ENCODE measurements at regions not wholly inside any gene's neighbourhood (a gene's known extent, or its start where the extent isn't known, plus 50 kb on each side); places are given as distances from the start of the nearest gene placed in this dataset.

DNA sequence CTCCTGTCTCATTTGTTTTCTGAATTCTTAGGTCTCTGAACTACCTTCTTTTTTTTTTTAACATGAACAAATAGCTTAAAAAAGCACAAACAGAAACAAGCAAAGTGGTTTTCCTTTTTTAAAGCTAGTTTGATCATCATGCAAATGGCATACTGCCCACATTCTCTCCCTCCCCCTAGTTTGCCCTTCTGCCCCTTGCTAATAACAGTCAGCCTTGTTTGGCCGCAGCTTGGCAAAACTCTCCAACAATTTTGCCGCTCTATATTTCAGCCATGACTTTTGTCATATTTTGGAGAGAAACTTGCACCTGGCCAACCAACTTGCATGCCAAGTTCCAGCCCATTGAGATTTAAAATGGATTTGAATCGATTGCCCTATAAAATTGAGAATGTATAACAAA, 666.0 kb upstream of the NR2F2 start:
- TF ChIP-seq, protein P1, sequence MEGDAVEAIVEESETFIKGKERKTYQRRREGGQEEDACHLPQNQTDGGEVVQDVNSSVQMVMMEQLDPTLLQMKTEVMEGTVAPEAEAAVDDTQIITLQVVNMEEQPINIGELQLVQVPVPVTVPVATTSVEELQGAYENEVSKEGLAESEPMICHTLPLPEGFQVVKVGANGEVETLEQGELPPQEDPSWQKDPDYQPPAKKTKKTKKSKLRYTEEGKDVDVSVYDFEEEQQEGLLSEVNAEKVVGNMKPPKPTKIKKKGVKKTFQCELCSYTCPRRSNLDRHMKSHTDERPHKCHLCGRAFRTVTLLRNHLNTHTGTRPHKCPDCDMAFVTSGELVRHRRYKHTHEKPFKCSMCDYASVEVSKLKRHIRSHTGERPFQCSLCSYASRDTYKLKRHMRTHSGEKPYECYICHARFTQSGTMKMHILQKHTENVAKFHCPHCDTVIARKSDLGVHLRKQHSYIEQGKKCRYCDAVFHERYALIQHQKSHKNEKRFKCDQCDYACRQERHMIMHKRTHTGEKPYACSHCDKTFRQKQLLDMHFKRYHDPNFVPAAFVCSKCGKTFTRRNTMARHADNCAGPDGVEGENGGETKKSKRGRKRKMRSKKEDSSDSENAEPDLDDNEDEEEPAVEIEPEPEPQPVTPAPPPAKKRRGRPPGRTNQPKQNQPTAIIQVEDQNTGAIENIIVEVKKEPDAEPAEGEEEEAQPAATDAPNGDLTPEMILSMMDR (IDR thresholded peaks at IDR 0.05) = no peak
- TF ChIP-seq EP300 (IDR thresholded peaks at IDR 0.05) (no peak), POLR2A (IDR thresholded peaks at IDR 0.05) (no peak), POLR2AphosphoS5 (IDR thresholded peaks at IDR 0.05) (no peak)

Measured in suprapubic skin (tissue), 4 donors.